HG02588 (cell line): ENCODE measurements at regions not wholly inside any gene's neighbourhood (a gene's known extent, or its start where the extent isn't known, plus 50 kb on each side); places are given as distances from the start of the nearest gene placed in this dataset.

ENCODE experiments used
- ATAC-seq: cut with Tn5 transposase; IDR thresholded peaks from one replicate; pipeline ENCODE4 v1.9.1; 2021; ENCODE audit warnings: mild to moderate bottlenecking, moderate library complexity; ENCODE audit not compliant: unreplicated experiment

DNA sequence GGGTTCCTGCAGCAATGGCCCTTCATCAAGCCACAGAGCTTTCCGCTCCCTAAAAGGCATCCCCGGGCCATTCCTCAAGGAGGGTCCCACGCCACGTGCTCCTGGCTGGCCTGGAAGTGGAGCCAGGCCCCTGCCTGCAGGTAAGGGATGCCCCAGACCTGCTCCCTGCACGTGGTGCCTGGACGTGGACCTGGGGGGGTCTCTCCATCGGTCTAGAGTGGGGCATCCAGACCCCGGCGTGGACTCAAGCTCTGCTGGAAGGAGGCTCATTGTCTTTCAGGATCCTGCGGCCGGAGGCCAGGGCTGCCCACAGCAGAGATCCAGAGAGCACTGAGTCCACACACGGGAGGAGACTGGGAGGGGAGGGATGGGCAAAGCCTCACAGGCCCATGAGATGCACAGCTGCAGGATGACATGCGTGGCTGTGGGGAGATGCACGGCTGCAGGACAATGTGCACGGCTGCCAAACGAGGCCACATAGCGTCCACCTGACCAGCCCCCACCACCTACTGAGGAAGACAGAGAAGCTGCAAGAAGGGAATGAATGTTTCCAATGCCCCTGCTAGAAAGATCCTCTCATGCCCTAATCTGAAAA, 236.7 kb downstream of the BRD1 start:
- ATAC-seq: no peak

DNA sequence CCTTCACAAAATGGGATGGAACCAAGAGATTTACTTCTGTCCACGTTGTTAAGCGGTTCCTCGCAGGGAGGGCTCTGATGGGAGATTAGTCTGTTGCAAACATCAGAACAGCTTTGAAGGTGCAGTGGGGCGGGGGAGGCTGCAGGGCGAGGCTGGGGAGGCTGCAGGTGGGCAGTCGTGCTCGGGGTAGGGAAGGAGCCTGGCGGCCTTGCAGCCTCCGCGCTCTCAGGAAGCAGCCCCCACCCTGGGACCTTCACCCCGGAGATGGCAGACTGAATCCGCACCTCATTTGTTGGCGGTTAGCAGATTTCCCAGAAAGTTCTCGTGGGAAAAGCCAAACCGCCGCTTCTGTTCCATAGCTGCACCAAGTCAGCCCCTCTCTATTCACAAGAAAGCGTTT, 237.3 kb downstream of the BRD1 start:
- ATAC-seq: no peak

DNA sequence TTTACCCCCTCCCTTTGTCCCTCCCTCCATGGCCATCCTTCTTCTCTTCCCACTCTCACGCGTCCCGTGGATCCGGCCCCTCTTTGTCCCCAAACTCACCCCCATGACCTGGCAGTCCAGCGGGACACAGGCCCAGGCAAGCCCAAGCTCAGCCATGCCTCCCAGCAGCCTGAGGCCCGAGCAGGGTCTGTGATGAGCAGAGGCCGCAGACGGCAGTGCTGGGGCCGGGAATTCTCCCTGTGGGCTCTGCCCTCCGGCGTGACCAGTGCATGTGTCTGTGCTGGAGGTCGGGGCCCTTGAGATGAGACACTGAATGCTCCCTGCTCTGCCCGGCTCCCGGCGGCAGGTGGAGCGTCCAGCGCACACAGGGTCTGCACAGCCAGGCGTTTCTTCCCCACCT, 237.9 kb downstream of the BRD1 start:
- no peak for ATAC-seq

DNA sequence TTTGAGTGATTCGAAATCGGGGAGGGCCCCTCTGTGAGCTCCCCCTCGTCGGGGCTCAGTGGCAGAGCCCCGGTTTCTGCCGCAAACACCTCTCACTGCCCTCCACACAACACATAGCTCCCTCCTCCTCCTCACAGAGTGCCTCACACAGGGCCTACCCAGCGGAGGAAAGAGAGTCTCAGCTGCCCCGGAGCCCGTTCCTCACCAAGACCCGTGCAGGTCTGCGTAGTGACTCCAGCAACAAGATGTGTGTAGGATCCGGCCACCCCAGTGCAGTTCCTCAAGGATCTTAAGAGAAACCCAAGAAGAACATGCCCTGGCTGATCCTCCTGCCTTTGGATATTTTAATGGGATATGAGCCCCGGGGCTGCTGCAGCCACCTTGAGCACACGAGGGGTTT, 238.4 kb downstream of the BRD1 start:
- ATAC-seq: no peak

DNA sequence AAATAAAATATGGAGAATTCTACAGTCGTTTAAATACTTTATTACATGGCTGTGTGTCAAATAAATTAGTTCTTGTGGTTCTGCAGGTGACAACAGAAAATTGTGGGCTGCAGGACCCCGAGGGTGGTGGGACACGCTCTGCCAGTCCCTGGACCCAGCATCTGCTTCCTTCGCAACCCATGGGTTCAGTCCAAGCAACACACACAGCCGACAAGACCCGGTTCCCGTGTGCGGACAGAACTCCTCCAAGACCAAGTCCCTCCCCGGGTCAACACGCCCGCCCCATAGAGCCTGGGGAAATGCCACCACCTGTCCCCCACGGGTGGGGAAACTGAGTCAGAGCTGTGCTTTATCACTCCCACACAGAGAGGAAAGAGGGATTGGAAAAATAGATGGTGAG, 238.9 kb downstream of the BRD1 start:
- no peak for ATAC-seq

DNA sequence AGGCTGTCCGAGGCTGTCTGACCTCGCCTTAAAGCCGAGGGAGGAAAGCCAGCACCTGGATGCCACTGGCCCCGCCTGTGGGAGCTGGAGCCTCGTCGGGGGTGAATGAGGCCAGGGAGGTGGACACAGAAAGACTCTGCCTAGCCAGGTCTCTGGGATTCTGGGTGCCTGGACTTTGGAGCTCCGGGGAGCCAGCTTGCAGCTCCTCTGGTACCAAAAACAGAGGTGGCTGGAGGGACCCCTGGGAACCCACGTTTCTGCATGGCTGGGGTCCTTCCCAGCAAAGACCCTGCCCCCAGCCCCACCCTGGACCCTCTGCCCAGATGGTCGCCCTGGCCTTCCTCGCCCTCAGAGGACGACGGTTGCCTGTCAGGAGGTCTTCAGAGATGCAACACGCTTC, 239.7 kb downstream of the BRD1 start:
- ATAC-seq: no peak

DNA sequence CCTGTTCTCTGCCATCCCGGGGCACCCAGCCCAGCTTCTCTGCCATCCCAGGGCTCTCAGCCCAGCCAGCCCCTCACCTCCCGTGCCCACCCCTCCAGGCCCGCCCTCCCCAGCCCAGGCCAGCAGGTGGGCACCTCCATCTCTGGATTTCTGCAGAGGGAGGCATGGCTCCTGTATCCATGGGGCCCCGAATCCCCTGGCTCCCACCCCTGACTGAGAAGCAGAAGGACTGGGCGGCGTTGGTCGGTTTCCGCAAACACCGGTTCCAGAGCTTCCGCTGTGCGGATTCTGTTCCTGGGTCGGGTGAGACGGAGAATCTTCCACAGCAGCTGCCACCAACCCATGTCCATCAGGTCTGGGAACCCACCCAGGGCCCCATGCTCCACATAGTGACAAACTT, 240.3 kb downstream of the BRD1 start:
- no peak for ATAC-seq

DNA sequence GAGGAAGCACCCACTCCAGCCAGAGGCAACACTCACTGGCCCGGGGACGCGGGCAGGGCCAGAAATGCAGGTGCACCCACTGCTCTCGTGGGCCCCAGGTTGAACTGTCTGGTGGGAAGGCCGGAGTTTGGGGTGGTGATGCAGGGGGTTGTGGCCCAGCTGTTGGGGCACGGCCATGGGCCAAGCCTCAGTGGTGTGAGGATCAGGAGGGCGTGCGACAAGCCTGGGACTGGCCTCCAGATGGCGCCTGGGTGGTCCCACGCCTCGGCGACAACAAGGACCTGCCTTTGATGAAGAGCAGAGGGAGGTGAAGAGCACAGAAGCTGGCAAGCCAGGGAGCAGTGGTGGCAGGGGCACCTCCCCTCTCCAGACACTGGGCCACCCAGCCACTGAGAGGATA, 240.8 kb downstream of the BRD1 start:
- ATAC-seq: no peak

DNA sequence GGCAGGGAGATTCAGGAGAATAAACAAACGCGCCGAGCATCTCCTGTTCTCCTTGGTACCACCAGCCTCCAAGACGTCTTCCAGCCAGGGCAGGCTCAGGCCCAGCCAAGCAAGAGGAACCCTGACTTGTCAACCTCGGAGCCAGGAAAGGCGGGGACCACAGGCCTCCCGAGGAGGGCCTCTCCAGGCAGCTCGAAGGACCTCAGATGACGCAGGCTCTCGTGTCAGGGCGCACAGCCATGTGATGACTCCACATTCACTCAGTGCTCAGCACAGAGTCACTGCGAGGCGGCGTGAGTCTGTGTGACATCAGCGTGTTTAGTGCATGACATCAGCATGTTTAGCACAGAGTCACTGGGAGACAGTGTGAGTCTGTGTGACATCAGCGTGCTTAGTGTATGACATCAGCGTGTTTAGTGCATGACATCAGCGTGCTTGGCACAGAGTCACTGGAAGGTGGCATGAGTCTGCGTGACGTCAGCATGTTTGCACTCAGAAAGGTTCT, 241.4 kb downstream of the BRD1 start:
- no peak for ATAC-seq

DNA sequence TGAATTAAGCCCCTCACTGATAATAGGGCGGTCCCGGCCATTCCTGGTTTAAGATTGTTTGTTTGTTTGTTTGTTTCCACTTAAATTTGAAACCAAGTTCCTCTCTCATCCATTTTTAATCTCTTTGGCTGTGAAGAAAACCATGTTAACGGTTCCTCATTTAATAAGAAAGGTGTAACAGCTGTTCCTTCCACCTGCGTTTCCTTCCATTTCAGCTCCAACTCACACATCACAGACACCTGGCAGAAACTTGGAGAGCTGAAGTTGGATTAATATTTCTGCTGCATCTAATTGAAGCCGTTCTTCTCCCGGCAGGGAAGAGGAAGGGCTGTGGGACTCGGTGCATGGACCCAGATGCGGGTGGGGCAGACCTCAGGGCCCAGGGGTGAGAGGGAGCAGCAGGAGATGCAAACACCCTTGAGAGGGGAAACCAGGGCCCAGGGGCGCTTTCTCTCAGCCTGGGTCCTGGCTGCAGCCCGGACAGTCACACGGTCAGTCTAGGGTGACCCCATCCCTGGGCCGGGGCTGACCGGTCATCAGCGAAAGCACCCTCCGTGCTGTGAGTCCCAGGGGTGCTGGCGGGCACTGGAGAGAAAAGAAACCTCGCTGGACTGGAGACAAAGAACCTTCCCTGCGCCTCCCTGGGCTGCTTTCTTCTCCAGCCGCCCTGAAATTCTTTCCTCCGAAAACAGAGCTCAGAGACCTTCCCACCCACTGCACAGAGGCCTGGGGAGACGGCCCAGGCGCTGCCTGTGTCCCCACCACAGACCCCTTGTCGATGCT, 242.0 kb downstream of the BRD1 start:
- no peak for ATAC-seq

DNA sequence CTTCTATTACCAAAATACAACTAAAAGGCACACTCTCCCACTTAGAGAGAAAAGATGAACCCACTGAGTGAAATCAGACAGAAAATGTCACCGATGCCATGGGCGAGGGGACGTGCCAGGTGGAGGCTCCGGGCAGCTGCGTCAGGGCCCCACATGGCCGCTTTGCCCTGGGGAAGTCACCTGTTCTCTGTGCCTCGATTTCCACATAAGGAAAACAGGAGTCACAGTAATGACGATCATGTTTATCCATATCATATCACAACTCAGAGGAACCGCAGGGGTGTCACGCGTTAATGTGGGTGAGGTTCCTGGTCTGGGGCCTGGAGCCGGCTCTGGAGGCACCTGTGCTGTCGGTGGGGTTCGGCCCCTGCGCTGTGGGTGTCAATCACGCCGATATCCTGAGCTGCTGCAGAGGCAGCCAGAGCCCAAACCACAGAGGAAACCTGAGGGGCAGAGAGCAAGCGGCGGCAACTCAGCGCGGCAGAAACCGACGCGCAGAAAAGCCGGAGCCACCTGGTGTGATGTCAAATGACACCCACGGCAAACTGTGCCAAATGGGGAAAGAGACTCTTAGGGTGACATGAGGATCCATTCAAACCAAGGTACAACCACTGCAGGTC, 243.7 kb downstream of the BRD1 start:
- no peak for ATAC-seq

DNA sequence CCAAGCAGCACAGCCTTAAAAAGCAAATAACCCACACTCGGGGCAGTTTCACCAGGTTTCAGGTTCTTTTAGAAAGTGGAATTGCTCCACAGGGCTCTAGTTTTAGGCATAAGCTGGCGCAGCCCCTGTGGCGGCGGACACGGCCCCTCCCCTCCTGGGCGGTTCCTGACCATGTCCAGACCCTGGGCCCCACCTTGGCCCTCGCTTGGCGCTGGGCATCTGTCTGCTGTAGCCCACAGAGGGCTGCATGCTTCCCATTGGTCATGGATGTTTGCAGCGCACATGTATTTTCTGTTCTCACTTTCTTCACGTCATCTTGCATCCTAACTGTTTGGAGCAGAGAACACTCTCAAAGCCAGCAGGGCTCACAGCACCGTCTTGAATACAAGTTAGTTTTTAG, 244.3 kb downstream of the BRD1 start:
- no peak for ATAC-seq

DNA sequence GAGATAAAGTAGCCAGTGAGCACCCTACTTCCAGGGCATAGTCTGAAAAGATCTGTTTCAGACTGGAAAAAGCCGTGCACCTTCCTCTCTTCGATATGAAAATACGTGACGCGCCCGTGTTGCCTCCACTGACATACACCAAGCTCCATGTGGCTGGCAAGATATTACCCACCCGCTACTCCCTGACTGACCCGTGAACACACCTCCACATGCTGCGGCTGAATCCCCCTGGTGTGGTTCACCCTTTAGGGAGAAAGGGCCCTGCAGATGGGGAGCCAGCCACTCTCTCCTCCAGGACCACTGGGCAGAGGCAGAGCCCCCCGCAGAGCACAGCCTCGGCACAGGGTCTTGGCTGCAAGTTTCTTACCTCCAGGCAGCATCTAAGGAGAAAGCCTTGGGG, 245.0 kb downstream of the BRD1 start:
- no peak for ATAC-seq

DNA sequence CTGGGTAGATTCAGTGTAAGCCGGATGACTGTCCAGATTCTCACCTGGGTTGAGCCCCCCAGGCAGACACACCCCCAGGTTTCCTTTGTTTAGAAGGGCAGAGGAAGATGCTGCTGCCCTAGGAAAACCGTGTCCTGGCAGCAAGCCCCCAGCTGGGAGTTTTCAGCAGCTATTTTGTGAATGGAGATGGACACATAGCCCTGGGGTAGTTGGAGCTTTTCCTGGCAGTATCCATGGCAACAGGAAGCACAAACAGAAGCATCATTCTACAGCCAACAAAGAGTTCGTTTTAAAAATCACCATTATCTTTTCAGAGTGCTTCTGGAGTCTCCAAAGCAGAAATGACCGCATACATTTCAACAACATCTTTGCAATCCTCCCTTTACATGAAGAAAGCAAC, 245.5 kb downstream of the BRD1 start:
- ATAC-seq: no peak

DNA sequence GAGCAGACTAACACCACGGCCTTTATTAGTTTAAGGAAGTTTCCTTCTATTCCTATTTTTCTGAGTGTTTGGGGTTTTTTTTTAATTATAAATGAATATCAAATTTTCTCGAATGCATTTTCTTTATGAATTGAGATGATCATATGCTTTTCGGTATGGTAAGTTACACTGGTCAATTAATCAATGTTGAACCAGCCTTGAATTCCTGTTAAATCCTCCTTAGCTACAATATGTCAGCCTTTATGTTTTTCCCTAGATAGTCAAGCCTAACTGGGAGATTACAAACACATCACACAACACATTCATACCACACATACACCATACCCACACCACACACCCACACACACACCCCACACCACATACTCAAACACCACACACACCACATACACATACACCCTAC, 247.6 kb downstream of the BRD1 start:
- no peak for ATAC-seq

DNA sequence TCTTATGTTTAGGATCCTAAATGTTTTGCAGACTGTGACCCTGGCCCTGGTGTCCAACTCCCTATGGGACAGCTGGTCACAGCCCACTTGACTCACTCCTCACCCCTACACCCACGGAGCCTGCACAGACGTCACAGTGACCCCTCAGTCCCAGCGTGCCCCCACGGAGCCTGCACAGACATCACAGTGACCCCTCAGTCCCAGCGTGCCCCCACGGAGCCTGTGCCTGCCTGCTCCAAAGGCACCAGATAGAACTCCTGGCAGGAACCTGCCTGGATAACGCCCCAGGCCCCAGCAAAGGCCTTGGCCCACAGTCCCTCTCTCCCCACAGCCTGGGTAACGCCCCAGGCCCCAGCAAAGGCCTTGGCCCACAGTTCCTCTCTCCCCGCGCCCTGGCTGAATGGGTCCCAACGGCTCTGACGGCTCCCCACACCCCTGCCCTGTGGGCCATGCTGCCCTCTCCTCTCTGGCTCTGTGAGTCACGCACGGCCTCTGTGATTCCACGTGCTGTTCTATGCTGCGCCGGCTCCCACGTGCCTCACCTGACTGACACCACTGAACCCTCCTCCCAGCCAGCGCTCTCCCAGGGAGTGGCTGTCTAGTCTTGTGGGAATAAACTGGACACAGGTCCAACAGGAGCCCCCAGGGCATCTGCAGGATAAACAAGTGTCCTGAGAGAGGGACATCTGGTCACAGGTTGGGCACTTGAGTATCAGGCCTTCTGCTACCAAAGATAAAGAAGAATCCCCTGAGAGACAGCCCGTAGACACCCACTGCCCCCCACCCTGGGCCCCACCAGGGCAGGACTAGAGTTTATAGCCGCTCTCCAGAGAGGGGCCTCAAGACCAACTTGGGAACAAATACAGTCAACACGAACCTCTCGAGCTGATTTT, 250.3 kb downstream of the BRD1 start:
- ATAC-seq: no peak

DNA sequence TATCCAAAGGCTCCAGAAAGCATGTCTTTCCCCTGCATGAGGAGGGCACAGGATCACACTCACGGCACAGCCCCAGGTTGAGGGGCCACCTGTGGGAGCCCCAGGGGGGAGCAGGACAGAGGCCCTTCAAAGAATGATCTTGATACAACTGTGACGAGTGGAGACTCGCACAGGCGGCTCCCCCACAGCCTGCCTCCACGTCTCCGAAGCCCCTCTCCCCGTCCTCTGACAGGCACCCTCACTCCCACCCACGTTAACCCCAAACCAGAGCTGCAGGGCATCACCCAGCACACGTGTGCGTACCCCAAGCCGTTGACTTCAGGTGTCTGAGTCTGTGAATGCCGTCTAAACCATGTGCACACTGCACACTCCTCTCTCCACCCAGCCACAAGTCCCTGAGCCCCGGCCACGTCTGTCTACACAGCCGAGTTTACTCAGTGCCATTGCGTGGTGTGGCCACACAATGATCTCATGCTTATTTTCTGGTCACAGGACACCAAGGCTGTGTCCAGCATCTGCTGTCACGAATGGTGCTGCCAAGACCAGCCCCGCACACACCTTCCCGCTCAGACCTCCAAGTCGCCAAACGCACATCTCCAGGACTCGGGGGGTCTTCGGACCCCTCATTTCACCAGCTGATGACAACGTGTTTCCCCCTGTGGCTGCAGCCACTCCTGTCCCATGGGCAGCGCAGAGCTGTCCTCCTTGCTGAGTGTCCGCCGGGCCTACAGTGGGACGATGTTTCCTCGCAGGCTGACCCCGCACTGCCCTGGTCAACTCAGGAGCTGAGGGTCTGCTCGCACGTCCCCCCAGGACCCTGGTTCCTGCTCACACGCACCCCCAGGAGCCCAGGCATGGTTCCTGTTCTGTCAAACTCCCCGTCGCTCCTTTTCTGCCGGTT, 251.2 kb downstream of the BRD1 start:
- ATAC-seq: no peak

DNA sequence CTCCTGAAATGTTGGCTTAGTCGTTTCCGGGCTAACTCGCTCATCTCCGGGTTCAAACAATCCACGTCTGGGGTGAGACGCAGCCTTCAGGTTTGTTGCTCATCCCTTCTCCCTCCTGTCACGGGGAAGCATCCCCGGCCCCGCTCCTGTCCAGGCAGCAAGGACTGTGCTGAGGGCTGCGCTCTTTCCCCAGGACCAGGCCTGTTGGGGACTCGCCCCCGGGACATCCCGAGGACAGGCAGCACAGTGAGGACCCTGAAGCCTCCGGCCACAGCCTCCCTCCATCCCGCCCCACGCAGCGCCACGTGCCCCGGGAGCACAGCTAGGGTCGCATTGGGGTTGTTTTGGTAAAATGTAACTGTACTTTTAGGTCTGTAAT, 252.0 kb downstream of the BRD1 start:
- ATAC-seq: no peak

DNA sequence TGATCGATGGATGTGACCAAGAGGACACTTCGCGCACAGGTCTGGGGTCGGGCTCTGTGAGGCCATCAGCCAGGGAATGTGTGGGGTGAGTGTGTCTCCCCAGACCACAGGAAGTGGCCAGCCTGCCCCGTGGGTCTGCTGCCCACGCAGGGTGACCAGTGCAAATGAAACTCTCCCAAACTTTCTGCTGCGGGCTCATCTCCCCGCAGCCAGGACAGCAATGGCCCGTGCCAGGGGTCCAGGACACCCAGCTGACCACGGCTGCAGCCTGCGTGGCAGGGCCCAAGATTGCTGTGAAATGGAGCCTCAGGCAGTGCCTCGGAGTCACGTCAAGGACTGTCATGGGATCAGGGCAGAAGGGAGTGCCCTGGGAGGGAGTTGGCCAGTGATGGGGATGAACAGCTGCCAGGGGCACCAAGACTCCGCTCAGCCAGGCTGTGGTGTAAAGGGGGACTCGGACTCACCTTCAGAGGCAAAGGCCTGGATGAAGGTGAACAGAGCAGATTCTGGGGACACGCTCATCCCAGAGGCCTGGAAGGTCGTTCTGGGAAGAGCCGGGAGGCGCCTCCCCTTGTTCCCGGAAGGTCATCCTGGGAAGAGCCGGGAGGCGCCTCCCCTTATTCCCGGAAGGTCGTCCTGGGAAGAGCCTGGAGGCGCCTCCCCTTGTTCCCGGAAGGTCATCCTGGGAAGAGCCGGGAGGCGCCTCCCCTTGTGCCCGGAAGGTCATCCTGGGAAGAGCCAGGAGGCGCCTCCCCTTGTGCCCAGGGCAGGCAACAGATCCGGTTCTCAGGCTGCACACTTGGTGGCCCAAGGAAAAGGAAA, 252.6 kb downstream of the BRD1 start:
- ATAC-seq: no peak
